Body of pancreas (tissue), 4 donors: ENCODE measurements at regions not wholly inside any gene's neighbourhood (a gene's known extent, or its start where the extent isn't known, plus 50 kb on each side); places are given as distances from the start of the nearest gene placed in this dataset.

Experiments
- POLR2A ChIP-seq, 3 donors: fragments of 450-650 bp; IDR thresholded peaks; one replicate each; pipeline ENCODE4 v1.6.1; 2016; ENCODE audit warnings: antibody characterized with exemption in 3 of 3, mild to moderate bottlenecking in 2 of 3
- TF ChIP-seq, protein P1 (sequence below), 7 experiments: fragments of 450-650 bp in 4 of 7; fragments of 200-600 bp in 3 of 7; sonication (generic) in 3 of 7; IDR thresholded peaks; one replicate each; pipeline ENCODE4 v1.5.1; 2016 to 2019; ENCODE audit warnings: antibody characterized with exemption in 7 of 7

DNA sequence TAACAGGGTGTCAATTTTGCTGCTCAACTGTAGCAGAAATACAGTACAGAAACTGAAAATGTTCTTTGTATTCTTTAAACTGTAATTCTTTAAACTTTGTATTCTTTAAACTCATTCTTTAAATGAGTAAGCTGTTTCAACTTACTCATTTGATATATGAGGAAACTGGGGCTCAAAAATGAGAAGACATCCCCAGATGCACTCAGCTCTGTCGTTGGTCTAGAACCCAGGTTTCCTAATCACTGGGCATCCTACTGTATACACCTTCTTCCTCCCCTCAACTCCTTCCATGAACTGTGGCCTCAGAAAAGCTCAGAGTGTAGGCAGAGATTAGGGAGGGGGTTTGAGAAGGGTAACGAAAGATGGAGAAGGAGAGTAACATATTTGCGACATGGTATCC, 136.5 kb upstream of the MAST4 start:
- TF ChIP-seq, protein P1, sequence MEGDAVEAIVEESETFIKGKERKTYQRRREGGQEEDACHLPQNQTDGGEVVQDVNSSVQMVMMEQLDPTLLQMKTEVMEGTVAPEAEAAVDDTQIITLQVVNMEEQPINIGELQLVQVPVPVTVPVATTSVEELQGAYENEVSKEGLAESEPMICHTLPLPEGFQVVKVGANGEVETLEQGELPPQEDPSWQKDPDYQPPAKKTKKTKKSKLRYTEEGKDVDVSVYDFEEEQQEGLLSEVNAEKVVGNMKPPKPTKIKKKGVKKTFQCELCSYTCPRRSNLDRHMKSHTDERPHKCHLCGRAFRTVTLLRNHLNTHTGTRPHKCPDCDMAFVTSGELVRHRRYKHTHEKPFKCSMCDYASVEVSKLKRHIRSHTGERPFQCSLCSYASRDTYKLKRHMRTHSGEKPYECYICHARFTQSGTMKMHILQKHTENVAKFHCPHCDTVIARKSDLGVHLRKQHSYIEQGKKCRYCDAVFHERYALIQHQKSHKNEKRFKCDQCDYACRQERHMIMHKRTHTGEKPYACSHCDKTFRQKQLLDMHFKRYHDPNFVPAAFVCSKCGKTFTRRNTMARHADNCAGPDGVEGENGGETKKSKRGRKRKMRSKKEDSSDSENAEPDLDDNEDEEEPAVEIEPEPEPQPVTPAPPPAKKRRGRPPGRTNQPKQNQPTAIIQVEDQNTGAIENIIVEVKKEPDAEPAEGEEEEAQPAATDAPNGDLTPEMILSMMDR (IDR thresholded peaks at IDR 0.05): no peak
- no peak for TF ChIP-seq POLR2A (IDR thresholded peaks at IDR 0.05)
